ENCODE measurements at regions not wholly inside any gene's neighbourhood (a gene's known extent, or its start where the extent isn't known, plus 50 kb on each side); places are given as distances from the start of the nearest gene placed in this dataset.

DNA sequence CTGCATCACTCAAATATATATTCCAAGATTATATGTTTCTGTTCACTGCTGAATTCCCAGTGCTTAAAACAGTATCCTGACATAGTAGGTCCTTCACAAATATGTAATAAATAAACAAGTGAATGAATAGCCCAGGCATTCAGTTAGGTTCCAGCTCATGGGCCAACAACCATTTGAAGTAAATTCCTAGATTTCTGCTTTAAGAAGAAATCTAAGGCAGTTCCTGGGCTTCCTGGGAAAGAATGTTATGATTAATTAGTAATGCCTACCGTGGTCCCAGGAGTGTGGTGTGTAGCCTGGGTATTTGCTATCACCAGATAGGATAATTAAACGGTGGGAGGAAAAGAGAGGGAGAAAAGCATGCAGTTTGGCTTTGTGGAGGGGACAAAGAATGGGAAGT lies 576.8 kb downstream of the SOX6 start:
- Histone ChIP-seq H3K36me3 (no peaks in the 10 kb centered on the region), H3K9me3 (no peaks in the 10 kb centered on the region), H3K27ac (no peak overlapping the region), H3K4me3 (no peak overlapping the region), H3K4me1 (no peaks in the 10 kb centered on the region), H3K27me3 (no peaks in the 10 kb centered on the region)
- no peak for TF ChIP-seq POLR2A (IDR thresholded peaks at IDR 0.05)
- TF ChIP-seq, protein P1, sequence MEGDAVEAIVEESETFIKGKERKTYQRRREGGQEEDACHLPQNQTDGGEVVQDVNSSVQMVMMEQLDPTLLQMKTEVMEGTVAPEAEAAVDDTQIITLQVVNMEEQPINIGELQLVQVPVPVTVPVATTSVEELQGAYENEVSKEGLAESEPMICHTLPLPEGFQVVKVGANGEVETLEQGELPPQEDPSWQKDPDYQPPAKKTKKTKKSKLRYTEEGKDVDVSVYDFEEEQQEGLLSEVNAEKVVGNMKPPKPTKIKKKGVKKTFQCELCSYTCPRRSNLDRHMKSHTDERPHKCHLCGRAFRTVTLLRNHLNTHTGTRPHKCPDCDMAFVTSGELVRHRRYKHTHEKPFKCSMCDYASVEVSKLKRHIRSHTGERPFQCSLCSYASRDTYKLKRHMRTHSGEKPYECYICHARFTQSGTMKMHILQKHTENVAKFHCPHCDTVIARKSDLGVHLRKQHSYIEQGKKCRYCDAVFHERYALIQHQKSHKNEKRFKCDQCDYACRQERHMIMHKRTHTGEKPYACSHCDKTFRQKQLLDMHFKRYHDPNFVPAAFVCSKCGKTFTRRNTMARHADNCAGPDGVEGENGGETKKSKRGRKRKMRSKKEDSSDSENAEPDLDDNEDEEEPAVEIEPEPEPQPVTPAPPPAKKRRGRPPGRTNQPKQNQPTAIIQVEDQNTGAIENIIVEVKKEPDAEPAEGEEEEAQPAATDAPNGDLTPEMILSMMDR (IDR thresholded peaks at IDR 0.05): no peak
- intact Hi-C loops (cut with DNase I; ENCODE audit: low total_unique reads): no loop called here
- no peak for DNase-seq

GRCh38 chr11:15780382-15780781 lies 576.0 kb downstream of the SOX6 start:
- no peak overlapping the region for H3K4me3 ChIP-seq
- no peaks in the 10 kb centered on the region for H3K27me3 ChIP-seq
- H3K4me1 ChIP-seq: no peaks in the 10 kb centered on the region
- DNase-seq: no peak
- no peaks in the 10 kb centered on the region for H3K36me3 ChIP-seq
- H3K9me3 ChIP-seq: no peaks in the 10 kb centered on the region
- no peak overlapping the region for H3K27ac ChIP-seq
- TF ChIP-seq POLR2A (IDR thresholded peaks at IDR 0.05): no peak
- TF ChIP-seq, protein P1 (IDR thresholded peaks at IDR 0.05): no peak
- intact Hi-C loops (cut with DNase I; ENCODE audit: low total_unique reads): no loop called here

- no peak for DNase-seq
- TF ChIP-seq POLR2A (IDR thresholded peaks at IDR 0.05): no peak
- TF ChIP-seq, protein P1 (IDR thresholded peaks at IDR 0.05): no peak
- no peaks in the 10 kb centered on the region for H3K36me3 ChIP-seq
- no peaks in the 10 kb centered on the region for H3K9me3 ChIP-seq
- intact Hi-C loops (cut with DNase I; ENCODE audit: low total_unique reads): no loop called here
- H3K27me3 ChIP-seq: no peaks in the 10 kb centered on the region
- no peak overlapping the region for H3K4me3 ChIP-seq
- H3K4me1 ChIP-seq: no peaks in the 10 kb centered on the region
- H3K27ac ChIP-seq: no peak overlapping the region
Measured at GRCh38 chr11:15780837-15781236, 575.5 kb downstream of the SOX6 start.

DNA sequence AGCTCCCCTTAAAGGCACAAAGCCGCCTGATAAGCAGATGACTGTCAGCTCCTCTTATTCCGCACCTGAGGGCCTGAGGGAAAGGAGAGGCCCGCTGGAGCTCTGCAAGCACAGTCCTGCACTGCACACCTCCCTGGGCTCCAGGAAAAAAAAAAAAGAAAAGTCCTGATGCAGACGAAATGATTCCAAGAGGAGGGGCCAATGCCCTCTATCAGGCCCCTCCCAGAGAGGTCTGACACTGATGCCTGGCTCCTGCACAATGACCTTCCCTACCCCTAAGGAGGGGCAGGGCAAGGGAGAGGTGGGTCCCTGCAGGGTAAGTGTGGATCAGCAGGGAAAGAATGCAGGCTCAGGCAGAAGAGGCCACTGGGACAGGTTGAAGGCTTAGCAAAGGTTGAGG lies 572.7 kb downstream of the SOX6 start:
- Histone ChIP-seq H3K9me3 (no peaks in the 10 kb centered on the region), H3K4me1 (no peaks in the 10 kb centered on the region)

GRCh38 chr11:15793043-15793996 lies 563.0 kb downstream of the SOX6 start:
- no peaks in the 10 kb centered on the region for H3K27me3 ChIP-seq
- intact Hi-C loops (cut with DNase I; ENCODE audit: low total_unique reads): no loop called here
- H3K27ac ChIP-seq: no peak overlapping the region
- no peak for DNase-seq
- no peaks in the 10 kb centered on the region for H3K4me1 ChIP-seq
- no peak overlapping the region for H3K4me3 ChIP-seq
- H3K36me3 ChIP-seq: no peaks in the 10 kb centered on the region
- no peaks in the 10 kb centered on the region for H3K9me3 ChIP-seq
- TF ChIP-seq, protein P1 (IDR thresholded peaks at IDR 0.05): no peak
- no peak for TF ChIP-seq POLR2A (IDR thresholded peaks at IDR 0.05)

More for the DNA sequence above, 572.7 kb downstream of the SOX6 start:
- H3K36me3 ChIP-seq: no peaks in the 10 kb centered on the region
- H3K4me3 ChIP-seq: no peak overlapping the region
- H3K27me3 ChIP-seq: no peaks in the 10 kb centered on the region
- TF ChIP-seq POLR2A (IDR thresholded peaks at IDR 0.05): no peak
- TF ChIP-seq, protein P1 (IDR thresholded peaks at IDR 0.05): no peak
- H3K27ac ChIP-seq: no peak overlapping the region
- no peak for DNase-seq
- intact Hi-C loops (cut with DNase I; ENCODE audit: low total_unique reads): no loop called here

All from uterus (tissue), 3 donors.